Progenitor cell of endocrine pancreas (in vitro differentiated cells): ENCODE measurements at regions not wholly inside any gene's neighbourhood (a gene's known extent, or its start where the extent isn't known, plus 50 kb on each side); places are given as distances from the start of the nearest gene placed in this dataset.

ENCODE experiments used
- DNase-seq: peaks from one replicate; pipeline ENCODE4 v3.0.0; 2021; ENCODE audit warnings: low spot score; ENCODE audit not compliant: unreplicated experiment
- H3K27ac Mint-ChIP-seq: 2 replicates; pipeline ENCODE4 v1.8.0; 2021; ENCODE audit warnings: mild to moderate bottlenecking, moderate library complexity, mixed read lengths
- H3K27me3 Mint-ChIP-seq: 2 replicates; pipeline ENCODE4 v1.8.0; 2021; ENCODE audit warnings: mixed read lengths
- H3K36me3 Mint-ChIP-seq: 2 replicates; pipeline ENCODE4 v1.8.0; 2022; ENCODE audit warnings: mixed read lengths; ENCODE audit not compliant: insufficient read depth
- H3K4me1 Mint-ChIP-seq: 2 replicates; pipeline ENCODE4 v1.8.0; 2021; ENCODE audit warnings: low read depth, mixed read lengths
- H3K4me3 Mint-ChIP-seq: 2 replicates; pipeline ENCODE4 v1.8.0; 2021; ENCODE audit warnings: low read depth, mild to moderate bottlenecking, moderate library complexity, mixed read lengths
- H3K9me3 Mint-ChIP-seq: 2 replicates; pipeline ENCODE4 v1.8.0; 2021; ENCODE audit warnings: low read depth, mixed read lengths
- TF ChIP-seq, protein P1 (sequence below): fragments of 200-600 bp; sonication (generic); IDR thresholded peaks from one replicate; pipeline ENCODE4 v1.5.0; 2021; ENCODE audit warnings: antibody characterized with exemption, mild to moderate bottlenecking; ENCODE audit not compliant: unreplicated experiment

DNA sequence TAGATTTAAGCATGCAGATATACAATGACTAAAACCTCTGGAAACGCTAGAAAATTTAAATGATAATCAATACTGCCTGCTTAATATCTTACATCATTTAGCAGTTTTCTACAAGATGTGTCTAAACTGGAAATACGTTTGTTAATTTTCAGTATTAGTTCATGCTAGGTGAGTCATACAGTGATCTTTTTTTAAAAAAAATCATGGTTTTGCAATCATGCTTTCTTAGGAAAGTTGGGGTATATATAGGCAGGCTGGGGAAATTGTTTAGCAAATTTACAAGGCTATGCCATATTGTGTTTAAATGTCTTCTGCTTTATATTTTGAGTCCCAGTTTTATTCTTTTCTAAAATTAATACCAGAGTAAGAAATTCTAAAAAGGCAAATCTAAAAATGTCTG, 245.4 kb upstream of the SPRY2 start:
- H3K9me3 Mint-ChIP-seq: peaks cover 12% of the 10 kb centered on the region
- H3K36me3 Mint-ChIP-seq: no peaks in the 10 kb centered on the region
- no peak overlapping the region for H3K27ac Mint-ChIP-seq
- TF ChIP-seq, protein P1, sequence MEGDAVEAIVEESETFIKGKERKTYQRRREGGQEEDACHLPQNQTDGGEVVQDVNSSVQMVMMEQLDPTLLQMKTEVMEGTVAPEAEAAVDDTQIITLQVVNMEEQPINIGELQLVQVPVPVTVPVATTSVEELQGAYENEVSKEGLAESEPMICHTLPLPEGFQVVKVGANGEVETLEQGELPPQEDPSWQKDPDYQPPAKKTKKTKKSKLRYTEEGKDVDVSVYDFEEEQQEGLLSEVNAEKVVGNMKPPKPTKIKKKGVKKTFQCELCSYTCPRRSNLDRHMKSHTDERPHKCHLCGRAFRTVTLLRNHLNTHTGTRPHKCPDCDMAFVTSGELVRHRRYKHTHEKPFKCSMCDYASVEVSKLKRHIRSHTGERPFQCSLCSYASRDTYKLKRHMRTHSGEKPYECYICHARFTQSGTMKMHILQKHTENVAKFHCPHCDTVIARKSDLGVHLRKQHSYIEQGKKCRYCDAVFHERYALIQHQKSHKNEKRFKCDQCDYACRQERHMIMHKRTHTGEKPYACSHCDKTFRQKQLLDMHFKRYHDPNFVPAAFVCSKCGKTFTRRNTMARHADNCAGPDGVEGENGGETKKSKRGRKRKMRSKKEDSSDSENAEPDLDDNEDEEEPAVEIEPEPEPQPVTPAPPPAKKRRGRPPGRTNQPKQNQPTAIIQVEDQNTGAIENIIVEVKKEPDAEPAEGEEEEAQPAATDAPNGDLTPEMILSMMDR: no peak
- H3K27me3 Mint-ChIP-seq: no peaks in the 10 kb centered on the region
- H3K4me3 Mint-ChIP-seq: no peak overlapping the region
- H3K4me1 Mint-ChIP-seq: no peaks in the 10 kb centered on the region
- no peak for DNase-seq

DNA sequence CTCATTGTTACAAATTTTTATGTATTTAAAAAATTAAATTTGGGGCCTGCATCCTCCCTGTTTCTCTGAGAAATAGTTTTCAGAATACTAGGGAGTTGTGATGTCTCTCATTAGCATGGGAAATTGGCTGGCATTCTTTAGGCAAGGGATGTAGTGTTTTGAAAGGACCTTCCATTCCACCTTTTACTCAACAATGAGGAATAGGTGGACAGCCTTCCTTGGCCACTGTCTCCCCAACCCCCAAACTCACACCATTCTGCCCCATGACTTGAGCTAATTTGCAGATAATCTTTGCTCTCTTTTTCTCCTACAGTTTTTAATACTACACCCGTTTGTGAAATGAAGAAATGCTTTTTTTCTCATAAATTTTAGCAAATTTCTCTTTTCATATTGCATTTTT, 244.6 kb upstream of the SPRY2 start:
- Mint-ChIP-seq H3K4me3 (no peak overlapping the region), H3K9me3 (peaks cover 18% of the 10 kb centered on the region), H3K27ac (no peak overlapping the region), H3K27me3 (no peaks in the 10 kb centered on the region), H3K36me3 (no peaks in the 10 kb centered on the region), H3K4me1 (no peaks in the 10 kb centered on the region)
- TF ChIP-seq, protein P1: no peak
- no peak for DNase-seq

DNA sequence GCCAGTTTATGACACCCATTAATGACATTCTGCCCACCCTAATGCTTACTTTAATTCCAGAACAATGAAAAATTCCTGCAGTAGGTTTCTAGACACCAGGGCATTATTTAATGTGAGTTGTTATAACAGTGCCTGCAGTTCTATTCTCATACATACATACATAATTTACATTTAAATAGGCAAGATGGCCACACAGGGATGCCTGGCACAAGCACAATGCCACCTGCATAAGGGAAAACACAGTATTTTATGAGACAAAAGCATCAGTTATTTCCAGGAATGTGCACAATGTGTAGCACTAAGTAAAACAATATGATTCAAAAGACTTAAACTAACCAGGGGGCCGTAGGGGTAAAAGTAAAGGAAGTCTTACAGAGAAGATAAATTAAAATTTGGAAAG, 243.9 kb upstream of the SPRY2 start:
- TF ChIP-seq, protein P1: no peak

DNA sequence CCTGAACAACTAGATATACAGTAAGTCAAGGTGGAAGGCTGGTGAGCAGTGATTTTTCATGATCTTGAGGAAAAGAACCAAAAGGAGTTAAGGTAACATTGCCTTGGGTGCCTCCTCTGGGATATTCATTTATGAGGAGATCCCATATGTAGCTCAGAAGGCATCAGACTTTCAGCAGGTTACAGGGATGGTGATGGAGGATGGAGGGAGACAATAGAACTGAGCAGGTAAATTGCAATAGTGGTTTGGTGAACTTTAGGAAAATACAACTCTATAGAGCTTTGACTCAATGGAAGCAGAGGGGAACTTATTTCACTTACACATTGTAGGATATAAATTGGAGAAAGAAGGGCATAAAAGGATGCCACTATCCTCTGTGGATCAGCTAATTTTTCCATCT, 243.4 kb upstream of the SPRY2 start:
- TF ChIP-seq, protein P1: no peak
- no peaks in the 10 kb centered on the region for H3K27me3 Mint-ChIP-seq
- peaks cover 28% of the 10 kb centered on the region for H3K9me3 Mint-ChIP-seq
- no peak overlapping the region for H3K27ac Mint-ChIP-seq
- DNase-seq: no peak
- no peaks in the 10 kb centered on the region for H3K4me1 Mint-ChIP-seq
- no peak overlapping the region for H3K4me3 Mint-ChIP-seq
- H3K36me3 Mint-ChIP-seq: no peaks in the 10 kb centered on the region

More for the DNA sequence above, 243.9 kb upstream of the SPRY2 start:
- no peaks in the 10 kb centered on the region for H3K4me1 Mint-ChIP-seq
- H3K27me3 Mint-ChIP-seq: no peaks in the 10 kb centered on the region
- H3K4me3 Mint-ChIP-seq: no peak overlapping the region
- no peaks in the 10 kb centered on the region for H3K36me3 Mint-ChIP-seq
- DNase-seq: no peak
- peaks cover 24% of the 10 kb centered on the region for H3K9me3 Mint-ChIP-seq
- no peak overlapping the region for H3K27ac Mint-ChIP-seq

DNA sequence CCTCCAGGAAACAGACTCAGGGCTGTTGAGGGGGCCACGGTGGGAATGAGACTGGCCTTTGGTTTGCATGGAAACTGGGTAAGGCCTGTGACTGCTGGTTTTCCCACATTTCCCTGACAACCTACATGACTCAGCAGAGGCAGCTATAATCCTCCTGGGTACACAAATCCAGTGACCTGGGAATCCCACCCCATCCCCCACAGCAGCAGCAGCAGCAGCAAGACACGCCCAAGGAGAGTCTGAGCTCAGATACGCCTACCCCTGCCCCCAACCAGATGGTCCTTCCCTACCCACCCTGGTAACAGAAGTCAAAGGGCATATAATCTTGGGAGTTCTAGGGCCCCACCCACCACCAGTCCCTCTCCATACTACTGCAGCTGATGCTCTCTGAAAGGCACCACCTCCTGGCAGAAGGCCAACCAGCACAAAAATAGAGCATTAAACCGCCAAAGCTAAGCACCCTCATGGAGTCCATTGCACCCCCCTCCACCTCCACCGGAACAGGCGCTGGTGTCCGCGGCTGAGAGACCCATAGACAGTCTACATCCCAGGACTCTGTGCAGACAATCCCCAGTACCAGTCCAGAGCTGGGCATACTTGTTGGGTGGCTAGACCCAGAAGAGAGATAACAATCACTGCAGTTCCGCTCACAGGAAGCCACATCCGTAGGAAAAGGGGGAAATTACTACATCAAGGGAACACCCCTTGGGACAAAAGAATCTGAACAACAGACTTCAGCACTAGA, 237.2 kb upstream of the SPRY2 start:
- Mint-ChIP-seq H3K27ac (no peak overlapping the region), H3K27me3 (no peaks in the 10 kb centered on the region), H3K9me3 (peaks cover 37% of the 10 kb centered on the region), H3K4me3 (no peak overlapping the region), H3K36me3 (peaks cover 3% of the 10 kb centered on the region), H3K4me1 (peaks cover 9% of the 10 kb centered on the region)
- TF ChIP-seq, protein P1: no peak
- DNase-seq: no peak
